HepG2 (cell line): ENCODE measurements at regions not wholly inside any gene's neighbourhood (a gene's known extent, or its start where the extent isn't known, plus 50 kb on each side); places are given as distances from the start of the nearest gene placed in this dataset.

Source experiments
- ATAC-seq: fragments of 200-7000 bp; cut with Tn5 transposase; 3 replicates; pipeline ENCODE4 v1.9.1; 2020; ENCODE audit warnings: mild to moderate bottlenecking, moderate library complexity
- BruUV-seq: library from RNA; stranded (reverse); fragments of 400-500 nt; replicated peaks from 2 replicates; lab custom pipeline; 2021; lab: Mats Ljungman, UMichigan
- CTCF ChIA-PET: fragments of 300-600 bp; formaldehyde crosslinking; extraction: SDS; loops from one replicate; lab custom pipeline; 2021; ENCODE audit warnings: low total read pairs, inconsistent platforms, low intra/inter-chr PET ratio; lab: Yijun Ruan, JAX
- POLR2A ChIA-PET: fragments of 350-600 bp; sonication (Branson Sonifier 250); formaldehyde crosslinking; loops from one replicate; lab custom pipeline; 2020; ENCODE audit warnings: antibody characterized with exemption, inconsistent platforms; lab: Yijun Ruan, JAX
- DNase-seq: peaks from one replicate; pipeline ENCODE4 v3.0.0-alpha.2; 2015; ENCODE audit warnings: low spot score
- FAIRE-seq: peaks from 3 replicates; lab custom pipeline; 2011; peaks lifted over from hg19 to GRCh38; lab: Jason Lieb, UNC
- H2AFZ ChIP-seq: one replicate; pipeline ENCODE4 v1.6.1; 2011; ENCODE audit warnings: low read length, inconsistent platforms
- H3K27ac ChIP-seq: fragments of 300-600 bp; 3 replicates; pipeline ENCODE4 v1.8.0; 2011; ENCODE audit warnings: mixed run types, mild to moderate bottlenecking, mixed read lengths, low read length, inconsistent platforms; ENCODE audit not compliant: insufficient read depth; ENCODE audit errors: extremely low read length
- H3K27me3 ChIP-seq, 2 experiments: fragments of 200-600 bp in 1 of 2; 2 replicates in 1 of 2; 3 replicates in 1 of 2; pipeline versions ENCODE4 v1.6.0 to v1.8.0; 2011; ENCODE audit warnings: low read length in 2 of 2, mild to moderate bottlenecking in 2 of 2, moderate library complexity in 2 of 2, inconsistent platforms in 1 of 2; ENCODE audit not compliant: insufficient read depth in 2 of 2, control insufficient read depth in 1 of 2
- H3K36me3 ChIP-seq, 2 experiments: fragments of 200-600 bp in 1 of 2; replicated peaks in 1 of 2; 2 replicates in 1 of 2; 3 replicates in 1 of 2; pipeline versions ENCODE4 v1.5.1 to v1.8.0; 2011; ENCODE audit warnings: low read length in 2 of 2, inconsistent platforms in 1 of 2; ENCODE audit not compliant: insufficient read depth in 2 of 2, control insufficient read depth in 1 of 2
- H3K4me1 ChIP-seq: 2 replicates; pipeline ENCODE4 v1.5.1; 2012; ENCODE audit warnings: low read length, inconsistent platforms; ENCODE audit not compliant: insufficient read depth
- H3K4me2 ChIP-seq: 2 replicates; pipeline ENCODE4 v1.6.0; 2011; ENCODE audit warnings: low read depth, low read length, inconsistent platforms
- H3K4me3 ChIP-seq, 3 experiments: fragments of 200-600 bp in 1 of 3; sonication (generic), shearing (Covaris generic) in 1 of 3; replicated peaks in 1 of 3; 2 replicates each; pipeline ENCODE4 v1.5.1; 2011 to 2016; ENCODE audit warnings: low read length in 3 of 3, inconsistent platforms in 2 of 3, low read depth in 2 of 3, mild to moderate bottlenecking in 2 of 3, control low read depth in 1 of 3, mixed read lengths in 1 of 3; ENCODE audit not compliant: insufficient read depth in 1 of 3
- H3K79me2 ChIP-seq: one replicate; pipeline ENCODE4 v1.6.1; 2011; ENCODE audit warnings: low read length, inconsistent platforms; ENCODE audit not compliant: insufficient read depth
- H3K9ac ChIP-seq: 2 replicates; pipeline ENCODE4 v1.6.0; 2011; ENCODE audit warnings: mild to moderate bottlenecking, low read depth, low read length, inconsistent platforms; ENCODE audit not compliant: insufficient read depth
- H3K9me3 ChIP-seq: 2 replicates; pipeline ENCODE4 v1.5.1; 2012; ENCODE audit warnings: mild to moderate bottlenecking, low read length
- H4K20me1 ChIP-seq: 2 replicates; pipeline ENCODE4 v1.6.0; 2011; ENCODE audit warnings: inconsistent platforms, mild to moderate bottlenecking, low read length, moderate library complexity; ENCODE audit not compliant: insufficient read depth
- AHR ChIP-seq: IDR thresholded peaks from 2 replicates; pipeline ENCODE4 v1.6.1; 2018; ENCODE audit warnings: missing genetic modification reagents, missing compliant biosample characterization
- WIZ ChIP-seq: sonication (generic); formaldehyde crosslinking; IDR thresholded peaks from 2 replicates; pipeline ENCODE4 v1.5.1; 2020; ENCODE audit warnings: mild to moderate bottlenecking, missing genetic modification reagents
- ZNF317 ChIP-seq: sonication (generic); formaldehyde crosslinking; IDR thresholded peaks from 2 replicates; pipeline ENCODE4 v1.5.0; 2020; ENCODE audit warnings: mild to moderate bottlenecking, missing genetic modification reagents
- WGBS: methylation state at CpG from one replicate; pipeline ENCODE4 v1.1.6; 2017; ENCODE audit warnings: low lambda C conversion rate; 5-methylcytosine and 5-hydroxymethylcytosine counted together
- in situ Hi-C: cut with HindIII; loops from 2 replicates; pipeline ENCODE4 v1.10.0; 2017; ENCODE audit warnings: low pct_unique_long_range_greater_than_20kb; ENCODE audit not compliant: extremely low pct_ligation_motif_present
- intact Hi-C: fragments of 100-400 bp; cut with micrococcal nuclease; formaldehyde crosslinking; loops from one replicate; pipeline ENCODE4 v1.10.0; 2022; ENCODE audit not compliant: unreplicated experiment
- TF ChIP-seq, protein P1 (sequence below), 2 experiments: sonication (generic) in 1 of 2; formaldehyde crosslinking in 1 of 2; IDR thresholded peaks; 2 replicates each; pipeline versions ENCODE4 v1.5.1 to v1.6.1; 2011 to 2020; ENCODE audit warnings: borderline replicate concordance in 1 of 2, low read depth in 1 of 2, low read length in 1 of 2, mild to moderate bottlenecking in 1 of 2, missing genetic modification reagents in 1 of 2, moderate library complexity in 1 of 2
- TF ChIP-seq, protein P2 (sequence below): sonication (generic); formaldehyde crosslinking; IDR thresholded peaks from 2 replicates; pipeline ENCODE4 v1.5.1; 2020; ENCODE audit warnings: mild to moderate bottlenecking, moderate library complexity, missing genetic modification reagents

DNA sequence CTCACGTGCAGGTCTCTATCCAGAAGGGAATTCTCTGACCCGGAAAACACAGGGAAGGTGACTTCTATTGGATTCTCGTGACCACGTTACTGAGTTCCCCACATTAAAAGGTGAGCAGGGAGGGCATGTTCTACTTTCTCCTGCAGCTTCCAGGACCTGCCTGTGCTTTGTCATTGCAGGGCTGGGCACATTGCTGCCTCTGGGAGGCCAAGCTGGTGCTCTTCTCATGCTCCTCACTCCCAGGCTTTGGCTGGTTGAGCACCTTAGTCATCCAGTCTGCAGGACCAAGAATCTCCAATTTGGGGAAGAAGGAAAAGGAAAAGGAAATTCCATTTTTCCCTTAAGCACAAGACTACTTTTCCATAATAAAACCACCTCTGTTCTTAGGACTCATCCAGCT is 86.5 kb upstream of the TMEM72 start:
- Histone ChIP-seq H3K27me3 (peaks cover 0 to 4% of the 10 kb centered on the region in 2 experiments; a peak in 2 of 5 replicates), H3K4me3 (no peak overlapping the region), H3K79me2 (no peaks in the 10 kb centered on the region), H3K4me1 (peaks cover 20% of the 10 kb centered on the region), H3K36me3 (no peaks in the 10 kb centered on the region), H3K4me2 (no peak overlapping the region), H3K9ac (no peak overlapping the region), H3K9me3 (no peaks in the 10 kb centered on the region), H2AFZ (no peak overlapping the region), H4K20me1 (no peaks in the 10 kb centered on the region), H3K27ac (no peak overlapping the region)
- ChIA-PET CTCF (no interaction called here), POLR2A (no interaction called here)
- DNase-seq (no peak), ATAC-seq (no peak), FAIRE-seq (no peak)
- intact Hi-C loops = no loop called here
- in situ Hi-C loops = no loop called here
- no peak for TF ChIP-seq WIZ (CRISPR knock-in tag)
- TF ChIP-seq ZNF317 = no peak
- no peak for TF ChIP-seq AHR (CRISPR knock-in tag)
- TF ChIP-seq, protein P1, sequence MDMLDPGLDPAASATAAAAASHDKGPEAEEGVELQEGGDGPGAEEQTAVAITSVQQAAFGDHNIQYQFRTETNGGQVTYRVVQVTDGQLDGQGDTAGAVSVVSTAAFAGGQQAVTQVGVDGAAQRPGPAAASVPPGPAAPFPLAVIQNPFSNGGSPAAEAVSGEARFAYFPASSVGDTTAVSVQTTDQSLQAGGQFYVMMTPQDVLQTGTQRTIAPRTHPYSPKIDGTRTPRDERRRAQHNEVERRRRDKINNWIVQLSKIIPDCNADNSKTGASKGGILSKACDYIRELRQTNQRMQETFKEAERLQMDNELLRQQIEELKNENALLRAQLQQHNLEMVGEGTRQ (IDR thresholded peaks at IDR 0.05; ENCODE audit: low read depth, low read length) = no peak
- TF ChIP-seq, protein P1 (CRISPR knock-in tag; IDR thresholded peaks at IDR 0.05; ENCODE audit: borderline replicate concordance) = no peak
- TF ChIP-seq, protein P2, sequence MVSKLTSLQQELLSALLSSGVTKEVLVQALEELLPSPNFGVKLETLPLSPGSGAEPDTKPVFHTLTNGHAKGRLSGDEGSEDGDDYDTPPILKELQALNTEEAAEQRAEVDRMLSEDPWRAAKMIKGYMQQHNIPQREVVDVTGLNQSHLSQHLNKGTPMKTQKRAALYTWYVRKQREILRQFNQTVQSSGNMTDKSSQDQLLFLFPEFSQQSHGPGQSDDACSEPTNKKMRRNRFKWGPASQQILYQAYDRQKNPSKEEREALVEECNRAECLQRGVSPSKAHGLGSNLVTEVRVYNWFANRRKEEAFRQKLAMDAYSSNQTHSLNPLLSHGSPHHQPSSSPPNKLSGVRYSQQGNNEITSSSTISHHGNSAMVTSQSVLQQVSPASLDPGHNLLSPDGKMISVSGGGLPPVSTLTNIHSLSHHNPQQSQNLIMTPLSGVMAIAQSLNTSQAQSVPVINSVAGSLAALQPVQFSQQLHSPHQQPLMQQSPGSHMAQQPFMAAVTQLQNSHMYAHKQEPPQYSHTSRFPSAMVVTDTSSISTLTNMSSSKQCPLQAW = no peak
- WGBS = 22% methylated on average over 4 of the region's 4 CpGs
- BruUV-seq = no TSS peak
